Heart left ventricle (tissue), 16 donors: ENCODE measurements at regions not wholly inside any gene's neighbourhood (a gene's known extent, or its start where the extent isn't known, plus 50 kb on each side); places are given as distances from the start of the nearest gene placed in this dataset.

ENCODE experiments used
- ATAC-seq, 4 donors: fragments of 200-7000 bp; cut with Tn5 transposase; one replicate each; pipeline ENCODE4 v1.9.1; 2020 to 2022; ENCODE audit warnings: moderate library complexity in 4 of 4, mild to moderate bottlenecking in 3 of 4, moderate number of reproducible peaks in 1 of 4
- DNase-seq, 5 donors: peaks; one replicate each; pipeline ENCODE4 v3.0.0-alpha.2; 2020
- H3K27ac ChIP-seq, 12 donors: fragments of 200-600 bp; sonication (generic) in 4 of 12; one replicate each; pipeline versions ENCODE4 v1.5.0 to v1.8.0; 2016 to 2022; ENCODE audit warnings: mild to moderate bottlenecking in 2 of 12
- H3K27me3 ChIP-seq, 9 donors: fragments of 200-600 bp; sonication (generic) in 2 of 9; one replicate each; pipeline versions ENCODE4 v1.5.1 to v1.8.0; 2016 to 2022; ENCODE audit warnings: mild to moderate bottlenecking in 3 of 9
- H3K36me3 ChIP-seq, 9 donors: fragments of 200-600 bp; sonication (generic) in 2 of 9; one replicate each; pipeline versions ENCODE4 v1.5.0 to v1.8.0; 2018 to 2022; ENCODE audit warnings: mild to moderate bottlenecking in 2 of 9
- H3K4me1 ChIP-seq, 12 donors: fragments of 200-600 bp; sonication (generic) in 4 of 12; one replicate each; pipeline versions ENCODE4 v1.5.0 to v1.8.0; 2016 to 2022; ENCODE audit warnings: mild to moderate bottlenecking in 3 of 12
- H3K4me3 ChIP-seq, 12 donors: fragments of 200-600 bp; sonication (generic) in 4 of 12; one replicate each; pipeline versions ENCODE4 v1.5.0 to v1.8.0; 2017 to 2022; ENCODE audit warnings: mild to moderate bottlenecking in 9 of 12, moderate library complexity in 4 of 12
- H3K9me3 ChIP-seq, 12 donors: fragments of 200-600 bp; sonication (generic) in 4 of 12; one replicate each; pipeline versions ENCODE4 v1.5.0 to v1.8.0; 2016 to 2022; ENCODE audit warnings: mild to moderate bottlenecking in 1 of 12
- CTCF ChIP-seq, 12 donors: fragments of 200-600 bp; sonication (generic) in 4 of 12; IDR thresholded peaks; one replicate each; pipeline versions ENCODE4 v1.5.0 to v1.8.0; 2018 to 2022; ENCODE audit warnings: antibody characterized with exemption in 12 of 12, mild to moderate bottlenecking in 5 of 12
- POLR2A ChIP-seq, 2 donors: fragments of 450-650 bp; IDR thresholded peaks; one replicate each; pipeline ENCODE4 v1.6.1; 2017; ENCODE audit warnings: antibody characterized with exemption in 2 of 2, mild to moderate bottlenecking in 2 of 2, moderate library complexity in 2 of 2
- WGBS, 4 donors: extraction: QIAGEN DNeasy Blood & Tissue Kit in 2 of 4; methylation state at CpG; one replicate each; pipeline versions ENCODE4 v1.1.5 to v1.1.7; 2013 to 2018; 5-methylcytosine and 5-hydroxymethylcytosine counted together
- intact Hi-C, 10 donors: fragments of 100-400 bp; cut with DNase I; formaldehyde crosslinking; loops; one replicate each; pipeline versions ENCODE4 v1.11.1 to v1.14.2; 2022
- donor health status: ischemic (EF 13 %, LVEDD 7.1; RV severe dilation, severe dysfunction).
- donor health status: healthy with polysubstance abuse.
- donor health status: DM: no; HTN: yes; CAD: no.
- donor health status: DM: no; HTN: no; CAD: no.
- donor health status: ischemic (EF 25% LVEDD 6.9; RV normal size, moderate dysfunction).
- donor health status: ischemic (EF 25% LVEDD 5.7; RV mildly dilated, moderate dysfunction).
- donor health status: healthy.
- donor health status: DM: yes; HTN: yes; CAD: no.
- donor health status: ischemic (EF 35%, LVEDD 5.7; RV mildly dilated, moderate dysfunction).
- donor health status: nonischemic (EF 11% LVEDD 7.7; RV severe dilation, severe dysfunction).
- donor health status: DM: yes; HTN: yes; CAD: no.
- donor health status: PGD.
- donor health status: ischemic (EF 29% LVEDD 5.4; RV normal size, mild dysfunction).
- donor health status: nonischemic (EF 23%, LVEDD 6.1; RV moderate dilation, normal function).

- Histone ChIP-seq H3K4me3 (no peak overlapping the region), H3K4me1 (no peaks in the 10 kb centered on the region), H3K27ac (no peak overlapping the region), H3K36me3 (no peaks in the 10 kb centered on the region), H3K27me3 (peaks cover 0 to 5% (median 0%) of the 10 kb centered on the region in 9 donors), H3K9me3 (no peaks in the 10 kb centered on the region)
- TF ChIP-seq CTCF (IDR thresholded peaks at IDR 0.05): no peak
- no peak for TF ChIP-seq POLR2A (IDR thresholded peaks at IDR 0.05)
- ATAC-seq: no peak
- no peak for DNase-seq
- intact Hi-C loops: no loop called here
Measured at GRCh38 chr22:22106855-22107254, 124.3 kb upstream of the TOP3B start.

- peaks cover 0 to under 1% (median 0%) of the 10 kb centered on the region in 12 donors for H3K9me3 ChIP-seq
- no peaks in the 10 kb centered on the region for H3K4me1 ChIP-seq
- peaks cover 0 to 5% (median 0%) of the 10 kb centered on the region in 9 donors for H3K27me3 ChIP-seq
- DNase-seq: no peak
- no peak for ATAC-seq
- no peaks in the 10 kb centered on the region for H3K36me3 ChIP-seq
- TF ChIP-seq POLR2A (IDR thresholded peaks at IDR 0.05): no peak
- no peak for TF ChIP-seq CTCF (IDR thresholded peaks at IDR 0.05)
- intact Hi-C loops: no loop called here
- H3K27ac ChIP-seq: no peak overlapping the region
- WGBS, 4 donors: 81 to 88% (median 86%) methylated on average over 2 of the region's 2 CpGs
- no peak overlapping the region for H3K4me3 ChIP-seq
Measured at GRCh38 chr22:22105364-22105763, 122.8 kb upstream of the TOP3B start.

GRCh38 chr22:22103078-22103875 lies 120.7 kb upstream of the TOP3B start:
- DNase-seq (no peak), ATAC-seq (no peak)
- H3K4me3 ChIP-seq: no peak overlapping the region
- no peaks in the 10 kb centered on the region for H3K4me1 ChIP-seq
- peak in 6 of 12 donors; percentile 9 to 30 (median 19) for TF ChIP-seq CTCF (IDR thresholded peaks at IDR 0.05)
- TF ChIP-seq POLR2A (IDR thresholded peaks at IDR 0.05): no peak
- WGBS, 4 donors: 62 to 67% (median 64%) methylated on average over 7 to 8 of the region's 8 CpGs
- intact Hi-C loops: no loop called here
- H3K27ac ChIP-seq: no peak overlapping the region
- peaks cover 0 to 5% (median 0%) of the 10 kb centered on the region in 9 donors for H3K27me3 ChIP-seq
- peaks cover 0 to 4% (median 0%) of the 10 kb centered on the region in 12 donors for H3K9me3 ChIP-seq
- H3K36me3 ChIP-seq: no peaks in the 10 kb centered on the region

- WGBS, 4 donors: 58 to 67% (median 62%) methylated on average over 11 of the region's 11 CpGs
- H3K27me3 ChIP-seq: peaks cover 0 to 7% (median 0%) of the 10 kb centered on the region in 9 donors
Measured at GRCh38 chr22:22099833-22100812, 117.5 kb upstream of the TOP3B start.

More at GRCh38 chr22:22099833-22100812, 117.5 kb upstream of the TOP3B start:
- ATAC-seq (no peak), DNase-seq (no peak)
- no peak overlapping the region for H3K4me3 ChIP-seq
- H3K4me1 ChIP-seq: no peaks in the 10 kb centered on the region
- H3K36me3 ChIP-seq: no peaks in the 10 kb centered on the region
- no peak overlapping the region for H3K27ac ChIP-seq
- intact Hi-C loops: no loop called here
- H3K9me3 ChIP-seq: peaks cover 0 to 4% (median 0%) of the 10 kb centered on the region in 12 donors
- TF ChIP-seq POLR2A (IDR thresholded peaks at IDR 0.05): no peak
- no peak for TF ChIP-seq CTCF (IDR thresholded peaks at IDR 0.05)
